DND-41 (cell line): ENCODE measurements at regions not wholly inside any gene's neighbourhood (a gene's known extent, or its start where the extent isn't known, plus 50 kb on each side); places are given as distances from the start of the nearest gene placed in this dataset.

Experiments
- ATAC-seq: fragments of 200-7000 bp; cut with Tn5 transposase; 3 replicates; pipeline ENCODE4 v1.9.1; 2021; ENCODE audit warnings: low read depth; ENCODE audit not compliant: insufficient read depth
- DNase-seq: peaks from one replicate; pipeline ENCODE4 v3.0.0-alpha.2; 2020
- H2AFZ ChIP-seq: 2 replicates; pipeline ENCODE4 v1.6.0; 2012; ENCODE audit warnings: low read depth, low read length
- H3K27ac ChIP-seq: 2 replicates; pipeline ENCODE4 v1.5.1; 2012; ENCODE audit warnings: low read length, inconsistent platforms
- H3K27me3 ChIP-seq: fragments of 200-600 bp; sonication (generic); 2 replicates; pipeline ENCODE4 v1.6.0; 2012; ENCODE audit warnings: low read length, mild to moderate bottlenecking, inconsistent platforms; ENCODE audit not compliant: insufficient read depth, poor library complexity
- H3K36me3 ChIP-seq: 2 replicates; pipeline ENCODE4 v1.5.1; 2012; ENCODE audit warnings: low read length, inconsistent platforms; ENCODE audit not compliant: insufficient read depth
- H3K4me1 ChIP-seq: 2 replicates; pipeline ENCODE4 v1.5.1; 2012; ENCODE audit warnings: mild to moderate bottlenecking, low read length; ENCODE audit not compliant: insufficient read depth
- H3K4me2 ChIP-seq: 2 replicates; pipeline ENCODE4 v1.6.0; 2012; ENCODE audit warnings: mild to moderate bottlenecking, moderate library complexity, low read length, inconsistent platforms; ENCODE audit not compliant: insufficient read depth
- H3K4me3 ChIP-seq, 2 experiments: fragments of 200-600 bp in 1 of 2; shearing (Covaris generic) in 1 of 2; 2 replicates each; pipeline ENCODE4 v1.5.1; 2012 to 2016; ENCODE audit warnings: inconsistent platforms in 2 of 2, low read length in 2 of 2, mild to moderate bottlenecking in 2 of 2, low read depth in 1 of 2, moderate library complexity in 1 of 2
- H3K79me2 ChIP-seq: 2 replicates; pipeline ENCODE4 v1.6.0; 2012; ENCODE audit warnings: low read length, inconsistent platforms; ENCODE audit not compliant: insufficient read depth
- H3K9ac ChIP-seq: 2 replicates; pipeline ENCODE4 v1.6.0; 2012; ENCODE audit warnings: low read depth, mild to moderate bottlenecking, inconsistent platforms, low read length, moderate library complexity
- H3K9me3 ChIP-seq: 2 replicates; pipeline ENCODE4 v1.5.1; 2012; ENCODE audit warnings: low read length, moderate library complexity, mild to moderate bottlenecking, inconsistent platforms; ENCODE audit not compliant: insufficient read depth, severe bottlenecking
- H4K20me1 ChIP-seq: 2 replicates; pipeline ENCODE4 v1.6.0; 2012; ENCODE audit warnings: low read length; ENCODE audit not compliant: insufficient read depth
- EZH2 ChIP-seq: IDR thresholded peaks from 3 replicates; pipeline ENCODE4 v1.6.1; 2012; ENCODE audit warnings: borderline replicate concordance, low read depth, mild to moderate bottlenecking, moderate library complexity, low read length, inconsistent platforms; ENCODE audit not compliant: severe bottlenecking
- TF ChIP-seq, protein P1 (sequence below): IDR thresholded peaks from 2 replicates; pipeline ENCODE4 v1.5.1; 2012; ENCODE audit warnings: borderline replicate concordance, low read length, moderate library complexity, mild to moderate bottlenecking; ENCODE audit not compliant: poor library complexity, severe bottlenecking; ENCODE audit errors: extremely low read depth

DNA sequence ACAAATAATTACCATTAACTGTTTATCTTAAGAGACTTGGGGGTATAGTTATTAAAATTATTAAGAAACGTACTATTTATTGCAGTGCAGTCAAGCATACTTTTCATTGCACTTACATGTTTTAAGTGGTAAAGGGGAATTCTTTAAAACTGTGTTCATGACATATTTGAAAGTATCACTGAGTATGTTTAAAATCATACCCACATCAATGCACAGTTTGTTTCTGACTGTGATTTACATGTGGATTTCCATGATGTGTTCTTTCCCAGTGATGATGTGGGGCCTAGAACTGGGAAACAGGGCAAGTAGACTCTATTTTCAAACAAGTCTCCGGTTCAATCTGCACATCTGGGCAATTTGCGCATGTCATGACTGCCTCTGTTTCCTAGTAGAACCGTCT lies 340.5 kb upstream of the OBI1 start:
- no peak for TF ChIP-seq EZH2
- TF ChIP-seq, protein P1, sequence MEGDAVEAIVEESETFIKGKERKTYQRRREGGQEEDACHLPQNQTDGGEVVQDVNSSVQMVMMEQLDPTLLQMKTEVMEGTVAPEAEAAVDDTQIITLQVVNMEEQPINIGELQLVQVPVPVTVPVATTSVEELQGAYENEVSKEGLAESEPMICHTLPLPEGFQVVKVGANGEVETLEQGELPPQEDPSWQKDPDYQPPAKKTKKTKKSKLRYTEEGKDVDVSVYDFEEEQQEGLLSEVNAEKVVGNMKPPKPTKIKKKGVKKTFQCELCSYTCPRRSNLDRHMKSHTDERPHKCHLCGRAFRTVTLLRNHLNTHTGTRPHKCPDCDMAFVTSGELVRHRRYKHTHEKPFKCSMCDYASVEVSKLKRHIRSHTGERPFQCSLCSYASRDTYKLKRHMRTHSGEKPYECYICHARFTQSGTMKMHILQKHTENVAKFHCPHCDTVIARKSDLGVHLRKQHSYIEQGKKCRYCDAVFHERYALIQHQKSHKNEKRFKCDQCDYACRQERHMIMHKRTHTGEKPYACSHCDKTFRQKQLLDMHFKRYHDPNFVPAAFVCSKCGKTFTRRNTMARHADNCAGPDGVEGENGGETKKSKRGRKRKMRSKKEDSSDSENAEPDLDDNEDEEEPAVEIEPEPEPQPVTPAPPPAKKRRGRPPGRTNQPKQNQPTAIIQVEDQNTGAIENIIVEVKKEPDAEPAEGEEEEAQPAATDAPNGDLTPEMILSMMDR = no peak
- Histone ChIP-seq H3K79me2 (no peaks in the 10 kb centered on the region), H3K36me3 (no peaks in the 10 kb centered on the region), H3K9ac (no peak overlapping the region), H3K27ac (no peak overlapping the region), H4K20me1 (no peaks in the 10 kb centered on the region), H3K27me3 (peaks cover 5% of the 10 kb centered on the region), H3K4me1 (no peaks in the 10 kb centered on the region), H3K9me3 (no peaks in the 10 kb centered on the region), H2AFZ (no peak overlapping the region), H3K4me2 (no peak overlapping the region), H3K4me3 (no peak overlapping the region)
- ATAC-seq (no peak), DNase-seq (no peak)

DNA sequence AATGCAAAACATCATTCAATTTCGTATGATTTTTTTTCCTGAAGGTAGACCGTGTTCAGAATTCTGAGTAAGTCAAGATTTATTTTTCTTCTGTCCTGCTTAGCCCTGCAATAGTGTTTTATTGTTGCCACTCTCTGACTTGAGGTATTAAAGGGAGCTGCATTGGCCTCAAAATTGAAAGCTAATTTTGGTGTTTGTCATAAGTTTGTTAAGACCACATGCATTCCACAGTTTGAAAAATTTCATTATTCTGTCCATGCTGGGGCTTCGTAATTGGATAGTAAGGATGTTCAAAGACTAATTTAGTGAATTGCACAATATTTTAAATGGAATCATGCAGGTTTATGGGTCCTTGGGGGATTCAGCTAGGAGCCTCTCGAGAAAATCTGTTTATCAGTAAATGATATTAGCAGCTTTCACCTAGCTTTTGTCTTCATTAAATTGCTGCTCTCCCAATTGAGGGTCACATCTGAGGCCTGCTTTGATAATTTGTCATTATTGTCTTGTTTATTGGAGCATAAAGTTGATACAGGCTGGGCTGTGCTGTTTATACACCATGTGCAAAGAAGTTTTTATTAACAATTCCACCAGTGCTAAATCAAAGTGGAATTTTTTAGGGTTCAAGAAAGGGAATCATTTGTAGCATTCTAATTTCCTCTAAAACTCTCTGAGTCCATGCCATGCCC lies 339.8 kb upstream of the OBI1 start:
- Histone ChIP-seq H3K4me2 (no peak overlapping the region), H3K27ac (no peak overlapping the region), H3K27me3 (peaks cover 5% of the 10 kb centered on the region), H3K36me3 (no peaks in the 10 kb centered on the region), H3K9me3 (no peaks in the 10 kb centered on the region), H3K9ac (no peak overlapping the region), H4K20me1 (no peaks in the 10 kb centered on the region), H2AFZ (no peak overlapping the region), H3K4me3 (no peak overlapping the region), H3K4me1 (no peaks in the 10 kb centered on the region), H3K79me2 (no peaks in the 10 kb centered on the region)
- no peak for TF ChIP-seq EZH2
- DNase-seq (no peak), ATAC-seq (no peak)

DNA sequence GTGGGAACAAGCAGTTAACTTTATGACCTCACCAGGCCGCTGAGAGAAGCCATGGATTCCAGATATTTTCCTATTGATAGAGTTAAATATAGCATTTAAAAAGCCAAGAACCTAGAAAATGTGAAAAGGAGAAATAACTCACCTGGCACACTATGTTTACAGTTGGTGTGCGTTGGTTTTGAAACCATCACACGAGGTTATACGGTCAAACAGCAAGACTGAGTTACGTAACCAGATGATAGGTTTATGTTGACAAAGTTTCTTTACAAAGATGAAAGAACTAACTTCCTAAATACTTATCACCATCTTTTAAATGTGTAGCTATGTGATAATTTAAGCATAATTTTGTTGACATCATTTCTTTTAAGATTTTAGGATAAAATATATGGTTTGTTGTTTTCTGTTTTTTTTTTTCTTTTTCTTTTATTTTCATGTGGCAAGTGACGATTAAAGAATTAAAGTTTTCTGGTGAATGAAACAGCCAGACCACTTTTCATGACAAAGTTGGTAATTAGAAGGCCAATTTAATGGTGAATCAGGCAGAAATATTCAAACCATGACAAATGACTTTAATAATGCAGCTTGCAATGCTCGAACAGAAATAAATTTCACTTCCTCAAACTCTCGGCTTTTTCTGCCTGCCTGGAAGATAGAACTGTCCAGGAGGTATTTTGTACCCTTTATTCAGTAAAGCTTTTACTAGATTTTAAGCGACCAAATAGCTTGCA lies 339.1 kb upstream of the OBI1 start:
- no peak for ATAC-seq

DNA sequence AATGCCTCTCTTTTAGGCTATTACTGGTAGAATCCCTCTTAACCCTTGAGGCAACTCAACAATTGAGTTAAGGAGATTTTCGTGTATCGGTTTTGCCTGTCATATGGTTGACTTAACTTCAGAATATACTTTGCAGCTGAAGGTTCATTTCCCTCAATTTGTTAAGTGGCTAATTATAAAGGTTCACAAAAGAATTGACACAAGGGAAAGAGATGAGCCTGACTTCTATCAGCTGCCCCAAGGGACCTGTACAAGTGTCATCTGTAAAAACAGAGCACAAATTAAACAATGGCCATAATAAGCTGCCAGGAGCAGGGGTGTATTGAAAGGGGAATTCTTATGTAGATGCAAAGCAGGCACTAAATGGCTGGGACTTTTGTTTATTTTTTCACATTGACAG lies 334.8 kb upstream of the OBI1 start:
- Histone ChIP-seq H3K27me3 (peaks cover 5% of the 10 kb centered on the region), H3K4me3 (no peak overlapping the region), H3K79me2 (no peaks in the 10 kb centered on the region), H2AFZ (no peak overlapping the region), H3K4me2 (no peak overlapping the region), H4K20me1 (no peaks in the 10 kb centered on the region), H3K9me3 (no peaks in the 10 kb centered on the region), H3K27ac (no peak overlapping the region), H3K9ac (no peak overlapping the region), H3K36me3 (no peaks in the 10 kb centered on the region), H3K4me1 (no peaks in the 10 kb centered on the region)
- ATAC-seq (no peak), DNase-seq (no peak)
- no peak for TF ChIP-seq EZH2
- TF ChIP-seq, protein P1 = no peak

More for the DNA sequence above, 339.1 kb upstream of the OBI1 start:
- no peak for TF ChIP-seq EZH2
- TF ChIP-seq, protein P1 = no peak
- Histone ChIP-seq H3K9me3 (no peaks in the 10 kb centered on the region), H3K27ac (no peak overlapping the region), H3K79me2 (no peaks in the 10 kb centered on the region), H3K27me3 (peaks cover 5% of the 10 kb centered on the region), H4K20me1 (no peaks in the 10 kb centered on the region), H3K9ac (no peak overlapping the region), H2AFZ (no peak overlapping the region), H3K4me2 (no peak overlapping the region), H3K4me3 (no peak overlapping the region), H3K36me3 (no peaks in the 10 kb centered on the region), H3K4me1 (no peaks in the 10 kb centered on the region)
- no peak for DNase-seq
